Adipocyte (in vitro differentiated cells): ENCODE measurements at regions not wholly inside any gene's neighbourhood (a gene's known extent, or its start where the extent isn't known, plus 50 kb on each side); places are given as distances from the start of the nearest gene placed in this dataset.
"Not testable (repeated sequence)": the region's sequence is repeated elsewhere in the genome, so short reads cannot be mapped to it uniquely, and the experiment has no call there.

Experiments
- DNase-seq: peaks from one replicate; pipeline ENCODE4 v3.0.0-alpha.2; 2015; ENCODE audit warnings: low read depth
- H3K27me3 ChIP-seq: replicated peaks from 2 replicates; pipeline ENCODE4 v1.7.0; 2013; ENCODE audit warnings: mild to moderate bottlenecking, low read length, moderate library complexity; ENCODE audit not compliant: control insufficient read depth, insufficient read depth
- H3K36me3 ChIP-seq: 2 replicates; pipeline ENCODE4 v1.7.0; 2013; ENCODE audit warnings: low read length, mild to moderate bottlenecking, moderate library complexity; ENCODE audit not compliant: control insufficient read depth, insufficient read depth, severe bottlenecking
- H3K4me1 ChIP-seq: 2 replicates; pipeline ENCODE4 v1.7.0; 2013; ENCODE audit warnings: mild to moderate bottlenecking, low read length, moderate library complexity; ENCODE audit not compliant: control insufficient read depth, insufficient read depth
- H3K4me3 ChIP-seq: 2 replicates; pipeline ENCODE4 v1.7.0; 2013; ENCODE audit warnings: mild to moderate bottlenecking, low read length, moderate library complexity
- H3K9ac ChIP-seq: 2 replicates; pipeline ENCODE4 v1.7.0; 2013; ENCODE audit warnings: mild to moderate bottlenecking, low read length, moderate library complexity
- H3K9me3 ChIP-seq: 2 replicates; pipeline ENCODE4 v1.7.0; 2013; ENCODE audit warnings: mild to moderate bottlenecking, low read length, moderate library complexity; ENCODE audit not compliant: control insufficient read depth

GRCh38 chr3:35454819-35455218 lies 184.5 kb upstream of the ARPP21 start:
- not testable (repeated sequence) for H3K4me1 ChIP-seq, H3K9me3 ChIP-seq

DNA sequence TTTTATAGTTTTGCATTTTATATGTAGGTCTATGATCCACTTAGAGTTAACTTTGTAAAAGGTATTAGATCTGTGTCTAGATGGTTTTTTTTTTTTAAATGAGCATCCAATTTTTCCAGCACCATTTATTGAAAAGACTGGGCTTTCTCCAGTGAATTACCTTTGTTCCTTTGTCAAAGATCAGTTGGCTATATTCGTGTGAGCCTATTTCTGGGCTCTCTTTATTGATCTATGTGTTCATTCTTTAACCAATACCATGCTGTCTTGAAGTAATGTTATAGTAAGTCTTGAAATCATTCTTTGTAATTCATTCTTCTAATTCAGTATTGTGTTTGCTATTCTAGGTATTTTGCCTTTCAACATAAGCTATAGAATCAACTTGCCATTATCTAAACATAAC lies 165.4 kb upstream of the ARPP21 start:
- no peak overlapping the region for H3K9ac ChIP-seq
- H3K4me1 ChIP-seq = no peaks in the 10 kb centered on the region
- H3K9me3 ChIP-seq = peaks cover 14% of the 10 kb centered on the region

More at GRCh38 chr3:35454819-35455218, 184.5 kb upstream of the ARPP21 start:
- DNase-seq, H3K4me3 ChIP-seq, H3K9ac ChIP-seq, H3K27me3 ChIP-seq, H3K36me3 ChIP-seq: not testable (repeated sequence)

DNA sequence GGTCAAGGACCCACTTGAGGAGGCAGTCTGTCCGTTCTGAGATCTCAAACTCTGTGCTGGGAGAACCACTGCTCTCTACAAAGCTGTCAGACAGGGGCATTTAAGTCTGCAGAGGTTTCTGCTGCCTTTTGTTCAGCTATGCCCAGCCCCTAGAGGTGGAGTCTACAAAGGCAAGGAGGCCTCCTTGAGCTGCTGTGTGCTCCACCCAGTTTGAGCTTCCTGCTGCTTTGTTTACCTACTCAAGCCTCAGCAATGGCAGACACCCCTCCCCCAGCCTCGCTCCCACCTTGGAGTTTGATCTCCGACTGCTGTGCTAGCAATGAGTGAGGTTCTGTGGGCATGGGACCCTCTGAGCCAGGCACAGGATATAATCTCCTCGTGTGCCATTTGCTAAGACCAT lies 156.8 kb upstream of the ARPP21 start:
- H3K9ac ChIP-seq, H3K9me3 ChIP-seq, H3K27me3 ChIP-seq, H3K4me3 ChIP-seq, H3K36me3 ChIP-seq, H3K4me1 ChIP-seq, DNase-seq: not testable (repeated sequence)

More for the DNA sequence above, 165.4 kb upstream of the ARPP21 start:
- DNase-seq = no peak
- no peaks in the 10 kb centered on the region for H3K27me3 ChIP-seq
- no peak overlapping the region for H3K4me3 ChIP-seq
- H3K36me3 ChIP-seq = no peaks in the 10 kb centered on the region

GRCh38 chr3:35483131-35483530 lies 156.2 kb upstream of the ARPP21 start:
- Histone ChIP-seq H3K9me3 (no peaks in the 10 kb centered on the region), H3K4me1 (no peaks in the 10 kb centered on the region), H3K36me3 (no peaks in the 10 kb centered on the region), H3K27me3 (no peaks in the 10 kb centered on the region), H3K9ac (no peak overlapping the region), H3K4me3 (no peak overlapping the region)
- DNase-seq = no peak

DNA sequence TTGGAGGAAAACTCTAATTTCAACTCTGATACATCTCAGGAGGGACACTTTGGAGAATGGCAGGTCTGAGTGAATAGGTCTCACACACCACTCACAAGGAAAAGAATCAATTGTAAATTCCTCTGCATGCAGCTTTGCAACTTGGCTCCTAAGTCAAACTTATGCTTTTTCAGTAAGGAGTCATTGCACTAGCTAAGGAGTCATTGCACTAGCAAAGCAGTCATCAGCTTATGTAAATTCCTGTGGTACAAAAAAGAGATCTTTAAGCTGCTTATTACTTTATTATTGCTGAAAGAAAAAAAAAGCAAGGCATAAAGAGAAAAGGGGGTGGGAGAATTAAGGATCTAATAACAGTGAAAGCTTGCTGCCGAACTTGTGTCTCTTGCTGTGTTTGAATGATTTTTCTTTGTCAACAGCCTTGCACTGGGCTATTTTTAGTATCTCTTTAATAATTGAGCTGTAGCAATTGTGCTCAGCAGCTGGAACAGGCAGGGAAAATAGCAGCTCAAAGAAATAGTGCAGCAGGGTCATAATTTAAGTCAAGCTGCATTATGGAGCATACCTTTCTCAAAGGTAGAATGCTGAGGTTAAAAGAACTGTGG lies 154.3 kb upstream of the ARPP21 start:
- no peaks in the 10 kb centered on the region for H3K4me1 ChIP-seq
- no peak overlapping the region for H3K9ac ChIP-seq
- H3K27me3 ChIP-seq = no peaks in the 10 kb centered on the region
- no peak for DNase-seq
- H3K9me3 ChIP-seq = no peaks in the 10 kb centered on the region
- H3K4me3 ChIP-seq = no peak overlapping the region
- H3K36me3 ChIP-seq = no peaks in the 10 kb centered on the region

DNA sequence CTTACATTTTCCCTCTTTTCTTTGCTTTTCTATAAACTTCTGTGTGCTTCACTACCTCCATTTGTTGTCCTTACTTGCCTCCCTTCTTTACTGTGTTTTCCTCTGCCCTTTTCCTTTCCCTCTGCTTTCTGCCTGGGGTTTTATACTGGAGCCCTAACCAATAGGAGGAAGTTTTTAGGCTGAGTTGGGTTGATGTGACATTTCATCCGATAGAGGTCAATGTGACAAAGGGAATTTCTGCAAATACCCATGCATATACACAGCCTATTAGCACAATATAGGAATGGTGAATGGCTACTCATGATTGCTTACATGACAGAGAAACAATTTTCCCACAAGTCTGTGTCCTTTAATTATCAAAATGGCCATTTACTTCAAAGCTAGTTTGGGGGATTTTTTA lies 153.0 kb upstream of the ARPP21 start:
- DNase-seq = no peak
- Histone ChIP-seq H3K36me3 (no peaks in the 10 kb centered on the region), H3K4me1 (no peaks in the 10 kb centered on the region), H3K27me3 (no peaks in the 10 kb centered on the region), H3K9ac (no peak overlapping the region), H3K4me3 (no peak overlapping the region), H3K9me3 (no peaks in the 10 kb centered on the region)

GRCh38 chr3:35487376-35487775 lies 151.9 kb upstream of the ARPP21 start:
- no peaks in the 10 kb centered on the region for H3K9me3 ChIP-seq
- no peaks in the 10 kb centered on the region for H3K27me3 ChIP-seq
- no peak overlapping the region for H3K9ac ChIP-seq
- DNase-seq = no peak
- no peaks in the 10 kb centered on the region for H3K4me1 ChIP-seq
- H3K36me3 ChIP-seq = no peaks in the 10 kb centered on the region
- H3K4me3 ChIP-seq = no peak overlapping the region

DNA sequence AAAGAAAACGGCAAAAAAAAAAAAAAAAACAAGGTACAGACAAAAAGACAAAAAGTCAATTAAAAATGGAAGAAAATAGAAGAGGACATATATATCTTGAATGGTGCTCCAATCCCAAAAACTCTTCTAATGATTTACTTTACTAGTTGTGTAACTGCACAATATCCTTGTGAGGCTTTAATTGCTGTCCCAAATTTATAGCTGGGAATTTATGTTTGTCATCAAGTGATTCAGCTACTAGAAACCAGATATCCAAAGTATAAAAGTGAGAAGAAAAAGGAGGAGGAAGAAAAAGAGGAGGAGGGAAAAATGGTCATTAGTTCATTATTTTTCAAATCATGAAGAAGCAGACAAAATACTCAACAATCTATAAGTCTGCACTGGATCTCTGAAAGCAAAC lies 150.8 kb upstream of the ARPP21 start:
- H3K4me1 ChIP-seq = no peaks in the 10 kb centered on the region
- H3K27me3 ChIP-seq = no peaks in the 10 kb centered on the region
- H3K4me3 ChIP-seq = no peak overlapping the region

DNA sequence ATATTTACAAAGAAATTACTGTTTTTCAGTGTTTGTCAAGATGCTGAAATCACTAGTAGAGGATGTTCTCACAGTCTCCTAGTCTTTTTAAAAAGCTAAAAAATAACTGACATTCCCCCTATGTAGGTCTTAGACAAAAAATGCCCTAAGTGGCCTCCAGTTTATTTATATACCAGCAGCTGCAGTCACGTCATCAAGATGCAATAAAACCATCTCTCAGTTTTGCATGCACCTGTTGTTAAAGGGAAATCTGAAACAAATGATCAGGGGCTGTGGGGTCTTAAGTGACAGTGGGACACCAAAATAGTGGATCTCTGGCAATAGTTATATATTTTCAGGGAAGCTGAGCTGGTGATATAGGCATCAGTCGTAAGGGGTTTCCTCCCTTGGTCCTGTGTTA lies 146.5 kb upstream of the ARPP21 start:
- Histone ChIP-seq H3K9me3 (peaks cover under 1% of the 10 kb centered on the region), H3K4me1 (no peaks in the 10 kb centered on the region)
- no peak for DNase-seq

More for the DNA sequence above, 150.8 kb upstream of the ARPP21 start:
- Histone ChIP-seq H3K36me3 (no peaks in the 10 kb centered on the region), H3K9ac (no peak overlapping the region), H3K9me3 (no peaks in the 10 kb centered on the region)
- DNase-seq = no peak

GRCh38 chr3:35498506-35499210 lies 140.7 kb upstream of the ARPP21 start:
- H3K4me1 ChIP-seq = no peaks in the 10 kb centered on the region
- no peak overlapping the region for H3K9ac ChIP-seq
- no peaks in the 10 kb centered on the region for H3K36me3 ChIP-seq
- DNase-seq = no peak
- H3K27me3 ChIP-seq = no peaks in the 10 kb centered on the region
- no peak overlapping the region for H3K4me3 ChIP-seq
- H3K9me3 ChIP-seq = peaks cover 4% of the 10 kb centered on the region

More for the DNA sequence above, 146.5 kb upstream of the ARPP21 start:
- H3K4me3 ChIP-seq = no peak overlapping the region
- H3K27me3 ChIP-seq = no peaks in the 10 kb centered on the region
- no peaks in the 10 kb centered on the region for H3K36me3 ChIP-seq
- H3K9ac ChIP-seq = no peak overlapping the region

- Histone ChIP-seq H3K4me3 (no peak overlapping the region), H3K4me1 (no peaks in the 10 kb centered on the region), H3K36me3 (no peaks in the 10 kb centered on the region), H3K9ac (no peak overlapping the region), H3K27me3 (no peaks in the 10 kb centered on the region), H3K9me3 (peaks cover 4% of the 10 kb centered on the region)
- DNase-seq = no peak
Observed at GRCh38 chr3:35500641-35501350, 138.5 kb upstream of the ARPP21 start.
